HEK293T (cell line): ENCODE measurements at regions not wholly inside any gene's neighbourhood (a gene's known extent, or its start where the extent isn't known, plus 50 kb on each side); places are given as distances from the start of the nearest gene placed in this dataset.

Experiments
- ARNT ChIP-seq: fragments of 450-650 bp; IDR thresholded peaks from 2 replicates; pipeline ENCODE4 v1.6.1; 2017; ENCODE audit warnings: mild to moderate bottlenecking
- ELF4 ChIP-seq: fragments of 450-650 bp; IDR thresholded peaks from 2 replicates; pipeline ENCODE4 v1.6.1; 2017; ENCODE audit warnings: antibody characterized with exemption
- FOXA1 ChIP-seq: fragments of 450-650 bp; IDR thresholded peaks from 2 replicates; pipeline ENCODE4 v1.6.1; 2016; ENCODE audit warnings: mild to moderate bottlenecking
- FOXK2 ChIP-seq: fragments of 450-650 bp; IDR thresholded peaks from 2 replicates; pipeline ENCODE4 v1.6.1; 2016; ENCODE audit warnings: mild to moderate bottlenecking
- FOXM1 ChIP-seq: fragments of 450-650 bp; IDR thresholded peaks from 2 replicates; pipeline ENCODE4 v1.6.1; 2017; ENCODE audit warnings: mild to moderate bottlenecking, borderline replicate concordance
- HDGF ChIP-seq: fragments of 450-650 bp; IDR thresholded peaks from 2 replicates; pipeline ENCODE4 v1.6.1; 2017; ENCODE audit warnings: antibody characterized with exemption, borderline replicate concordance
- L3MBTL2 ChIP-seq: fragments of 450-650 bp; conservative IDR thresholded peaks from 2 replicates; pipeline ENCODE4 v1.6.1; 2016; ENCODE audit warnings: mild to moderate bottlenecking
- NFRKB ChIP-seq: fragments of 450-650 bp; IDR thresholded peaks from 2 replicates; pipeline ENCODE4 v1.6.1; 2016; ENCODE audit warnings: mild to moderate bottlenecking, moderate library complexity
- PKNOX1 ChIP-seq: fragments of 450-650 bp; IDR thresholded peaks from 2 replicates; pipeline ENCODE4 v1.6.1; 2016
- SP1 ChIP-seq: fragments of 450-650 bp; IDR thresholded peaks from 2 replicates; pipeline ENCODE4 v1.6.1; 2017
- SUZ12 ChIP-seq: fragments of 450-650 bp; IDR thresholded peaks from 2 replicates; pipeline ENCODE4 v1.6.1; 2016; ENCODE audit warnings: mild to moderate bottlenecking
- TARDBP ChIP-seq: fragments of 450-650 bp; IDR thresholded peaks from 2 replicates; pipeline ENCODE4 v1.6.1; 2016
- ZNF384 ChIP-seq: fragments of 450-650 bp; IDR thresholded peaks from 2 replicates; pipeline ENCODE4 v1.6.1; 2016

GRCh38 chr6:55034752-55035151 lies 139.6 kb upstream of the HCRTR2 start:
- TF ChIP-seq HDGF (no peak), ELF4 (no peak), SUZ12 (no peak), ZNF384 (no peak), SP1 (no peak), NFRKB (no peak), ARNT (no peak), FOXA1 (no peak), FOXK2 (no peak), FOXM1 (no peak), PKNOX1 (no peak), L3MBTL2 (no peak), TARDBP (no peak)
